Upper lobe of left lung (tissue), 6 donors: ENCODE measurements at regions not wholly inside any gene's neighbourhood (a gene's known extent, or its start where the extent isn't known, plus 50 kb on each side); places are given as distances from the start of the nearest gene placed in this dataset.
"Not testable (repeated sequence)": the region's sequence is repeated elsewhere in the genome, so short reads cannot be mapped to it uniquely, and the experiment has no call there.

Source experiments
- ATAC-seq, 2 donors: fragments of 200-7000 bp; cut with Tn5 transposase; one replicate each; pipeline ENCODE4 v1.9.1; 2022; ENCODE audit warnings: mild to moderate bottlenecking in 2 of 2, moderate library complexity in 2 of 2; ENCODE audit not compliant: low FRiP score in 2 of 2
- DNase-seq, 2 donors: peaks; one replicate each; pipeline ENCODE4 v3.0.0-alpha.2; 2019 to 2020
- H3K27ac ChIP-seq, 4 donors: fragments of 200-600 bp; sonication (generic); one replicate each; pipeline ENCODE4 v1.5.1; 2016 to 2019
- H3K27me3 ChIP-seq, 4 donors: fragments of 200-600 bp; sonication (generic); one replicate each; pipeline ENCODE4 v1.5.1; 2017 to 2019
- H3K36me3 ChIP-seq, 4 donors: fragments of 200-600 bp; sonication (generic); one replicate each; pipeline ENCODE4 v1.5.1; 2016 to 2019
- H3K4me1 ChIP-seq, 4 donors: fragments of 200-600 bp; sonication (generic); one replicate each; pipeline ENCODE4 v1.5.1; 2018 to 2019
- H3K4me3 ChIP-seq, 4 donors: fragments of 200-600 bp; sonication (generic); one replicate each; pipeline ENCODE4 v1.5.1; 2017 to 2019; ENCODE audit warnings: mild to moderate bottlenecking in 2 of 4, moderate library complexity in 1 of 4
- H3K9me3 ChIP-seq, 4 donors: fragments of 200-600 bp; sonication (generic); one replicate each; pipeline ENCODE4 v1.5.1; 2018 to 2019
- CTCF ChIP-seq, 6 experiments: fragments of 450-650 bp in 4 of 6; fragments of 200-600 bp in 2 of 6; sonication (generic) in 2 of 6; IDR thresholded peaks; one replicate each; pipeline ENCODE4 v1.5.1; 2016 to 2019; ENCODE audit warnings: antibody characterized with exemption in 6 of 6
- EP300 ChIP-seq, 4 donors: sonication (generic); formaldehyde crosslinking; IDR thresholded peaks; one replicate each; pipeline ENCODE4 v1.5.1; 2017; ENCODE audit warnings: antibody characterized with exemption in 4 of 4, control low read depth in 2 of 4
- POLR2A ChIP-seq, 4 donors: fragments of 450-650 bp; IDR thresholded peaks; one replicate each; pipeline ENCODE4 v1.5.1; 2016 to 2017; ENCODE audit warnings: antibody characterized with exemption in 4 of 4, mild to moderate bottlenecking in 2 of 4
- POLR2AphosphoS5 ChIP-seq, 2 donors: sonication (generic); formaldehyde crosslinking; IDR thresholded peaks; one replicate each; pipeline ENCODE4 v1.5.1; 2017; ENCODE audit warnings: antibody characterized with exemption in 2 of 2
- WGBS, 2 donors: methylation state at CpG; one replicate each; pipeline ENCODE4 v1.1.5; 2017 to 2018; 5-methylcytosine and 5-hydroxymethylcytosine counted together
- donor health status: DM: no; HTN: no; CAD: no; lungs with moderate emphysema.
- donor health status: DM: no; HTN: yes; CAD: no; lungs with severe emphysema.

DNA sequence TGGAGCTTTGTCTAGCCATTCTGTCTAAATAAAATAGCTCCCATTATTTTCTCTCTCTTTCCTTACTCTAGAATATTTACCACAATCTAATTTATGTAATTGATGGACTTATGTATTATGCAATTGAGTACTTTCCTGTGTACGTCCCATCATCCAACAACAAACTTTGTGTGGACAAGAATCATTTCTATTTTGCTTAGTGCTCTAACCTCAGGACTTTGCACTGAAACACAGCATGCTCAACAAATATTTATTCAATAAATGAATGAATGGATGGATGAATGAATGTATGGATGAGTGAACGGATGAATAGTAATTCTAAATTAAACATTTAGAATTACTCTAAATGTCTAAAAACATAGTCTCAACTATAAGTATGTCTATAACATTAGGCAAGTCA lies 115.2 kb upstream of the RORA start:
- H3K4me3 ChIP-seq = no peak overlapping the region
- no peak for TF ChIP-seq POLR2AphosphoS5 (IDR thresholded peaks at IDR 0.05)
- no peak for TF ChIP-seq EP300 (IDR thresholded peaks at IDR 0.05)
- TF ChIP-seq CTCF (IDR thresholded peaks at IDR 0.05) = no peak
- no peak for TF ChIP-seq POLR2A (IDR thresholded peaks at IDR 0.05)
- H3K27ac ChIP-seq = no peak overlapping the region
- DNase-seq (no peak), ATAC-seq (no peak)
- no peaks in the 10 kb centered on the region for H3K27me3 ChIP-seq
- no peaks in the 10 kb centered on the region for H3K4me1 ChIP-seq
- no peaks in the 10 kb centered on the region for H3K36me3 ChIP-seq
- WGBS, 2 donors = 79 to 93% methylated on average over 2 of the region's 2 CpGs
- no peaks in the 10 kb centered on the region for H3K9me3 ChIP-seq

DNA sequence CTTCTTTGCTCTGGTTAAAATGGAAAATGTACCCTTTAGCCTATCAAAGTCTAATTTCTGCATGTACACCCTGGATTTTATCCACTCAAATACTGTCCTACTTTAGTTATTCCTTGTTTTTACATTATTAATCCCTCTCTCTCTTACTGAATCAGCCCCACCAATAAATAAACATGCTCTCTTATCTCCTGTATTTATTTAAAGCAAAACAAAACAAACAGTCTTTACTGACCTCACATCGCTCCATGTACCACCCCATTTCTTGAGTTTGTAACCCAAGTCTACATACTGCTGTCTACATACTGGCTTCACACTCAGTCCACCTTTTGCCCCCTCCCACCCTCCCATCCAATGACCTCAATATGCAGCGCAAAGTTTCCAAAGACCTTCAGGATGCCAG lies 113.3 kb upstream of the RORA start:
- H3K27me3 ChIP-seq = no peaks in the 10 kb centered on the region
- TF ChIP-seq EP300 (IDR thresholded peaks at IDR 0.05) (no peak), CTCF (IDR thresholded peaks at IDR 0.05) (no peak)
- H3K36me3 ChIP-seq = no peaks in the 10 kb centered on the region
- H3K9me3 ChIP-seq = no peaks in the 10 kb centered on the region
- H3K4me3 ChIP-seq = no peak overlapping the region
- no peaks in the 10 kb centered on the region for H3K4me1 ChIP-seq
- DNase-seq (no peak), ATAC-seq (no peak)
- no peak overlapping the region for H3K27ac ChIP-seq
- 77 to 80% methylated on average over 2 of the region's 2 CpGs for WGBS, 2 donors

GRCh38 chr15:61339516-61339915 lies 110.4 kb upstream of the RORA start:
- Histone ChIP-seq H3K27ac (no peak overlapping the region), H3K36me3 (no peaks in the 10 kb centered on the region), H3K4me1 (no peaks in the 10 kb centered on the region), H3K27me3 (no peaks in the 10 kb centered on the region), H3K4me3 (no peak overlapping the region), H3K9me3 (peaks cover 0 to 9% (median 0%) of the 10 kb centered on the region in 4 donors)
- TF ChIP-seq CTCF (IDR thresholded peaks at IDR 0.05) (no peak), POLR2AphosphoS5 (IDR thresholded peaks at IDR 0.05) (no peak), POLR2A (IDR thresholded peaks at IDR 0.05) (no peak), EP300 (IDR thresholded peaks at IDR 0.05) (no peak)
- ATAC-seq = no peak
- no peak for DNase-seq

DNA sequence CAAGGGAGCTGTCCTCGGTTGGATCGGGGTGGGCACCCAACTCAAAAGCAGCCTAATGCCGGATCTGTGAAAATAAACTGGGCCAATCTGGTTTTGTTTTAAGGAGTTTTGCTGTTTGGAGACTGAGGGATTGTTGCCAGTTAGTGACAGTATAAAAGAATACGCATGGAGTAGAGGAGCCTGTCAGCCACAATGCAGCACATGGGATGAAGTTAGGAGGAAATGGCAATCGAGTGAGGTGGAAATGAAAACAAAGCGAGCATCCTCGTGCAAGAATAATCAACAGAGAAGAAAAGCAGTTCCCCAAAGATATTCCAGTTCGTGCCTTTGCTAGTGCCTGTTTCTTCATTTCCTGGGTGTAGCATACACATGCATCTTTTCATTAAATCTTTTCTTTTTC lies 108.4 kb upstream of the RORA start:
- no peak overlapping the region for H3K27ac ChIP-seq
- no peak for ATAC-seq
- TF ChIP-seq CTCF (IDR thresholded peaks at IDR 0.05) (no peak), EP300 (IDR thresholded peaks at IDR 0.05) (no peak), POLR2AphosphoS5 (IDR thresholded peaks at IDR 0.05) (no peak), POLR2A (IDR thresholded peaks at IDR 0.05) (no peak)
- no peaks in the 10 kb centered on the region for H3K4me1 ChIP-seq
- DNase-seq = no peak
- H3K9me3 ChIP-seq = peaks cover 0 to 9% (median 0%) of the 10 kb centered on the region in 4 donors
- no peaks in the 10 kb centered on the region for H3K36me3 ChIP-seq
- H3K4me3 ChIP-seq = no peak overlapping the region
- H3K27me3 ChIP-seq = no peaks in the 10 kb centered on the region
- 79% methylated on average over 8 of the region's 8 CpGs for WGBS, 2 donors

DNA sequence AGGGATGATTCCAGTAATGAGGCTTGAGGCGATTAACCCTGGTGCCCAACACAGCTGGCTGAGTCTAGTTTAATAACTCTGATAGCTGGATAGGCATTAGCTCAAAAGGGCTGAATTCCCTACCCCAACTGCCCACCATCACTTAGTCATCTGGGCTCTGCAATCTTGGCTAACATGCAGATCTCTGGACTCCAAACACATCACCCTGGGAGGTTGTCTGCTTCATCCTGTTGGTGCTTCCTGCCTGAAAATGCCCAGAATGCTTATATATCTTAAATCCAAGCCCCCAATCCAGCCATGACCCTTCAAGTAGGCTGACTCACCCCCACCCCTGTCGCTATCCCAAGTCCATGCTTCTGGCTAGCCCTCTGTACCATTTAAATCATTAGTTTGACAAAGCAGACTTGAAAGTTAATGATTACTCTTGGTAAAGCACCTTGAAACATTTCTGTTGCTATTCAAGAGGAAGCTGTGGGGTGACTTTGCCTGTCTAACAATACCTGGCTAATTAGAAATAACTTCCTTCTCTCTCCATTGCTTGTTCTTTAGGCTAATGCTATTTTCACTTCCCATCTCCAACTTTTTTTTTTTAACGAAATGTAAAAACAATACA lies 107.0 kb upstream of the RORA start:
- peaks cover 0 to 9% (median 0%) of the 10 kb centered on the region in 4 donors for H3K9me3 ChIP-seq
- no peak for ATAC-seq
- DNase-seq = no peak
- no peaks in the 10 kb centered on the region for H3K4me1 ChIP-seq
- H3K27me3 ChIP-seq = no peaks in the 10 kb centered on the region
- no peak overlapping the region for H3K4me3 ChIP-seq
- TF ChIP-seq EP300 (IDR thresholded peaks at IDR 0.05) (no peak), CTCF (IDR thresholded peaks at IDR 0.05) (no peak), POLR2A (IDR thresholded peaks at IDR 0.05) (no peak), POLR2AphosphoS5 (IDR thresholded peaks at IDR 0.05) (no peak)
- no peaks in the 10 kb centered on the region for H3K36me3 ChIP-seq
- no peak overlapping the region for H3K27ac ChIP-seq
- WGBS, 2 donors = 68 to 74% methylated on average over 3 of the region's 3 CpGs

DNA sequence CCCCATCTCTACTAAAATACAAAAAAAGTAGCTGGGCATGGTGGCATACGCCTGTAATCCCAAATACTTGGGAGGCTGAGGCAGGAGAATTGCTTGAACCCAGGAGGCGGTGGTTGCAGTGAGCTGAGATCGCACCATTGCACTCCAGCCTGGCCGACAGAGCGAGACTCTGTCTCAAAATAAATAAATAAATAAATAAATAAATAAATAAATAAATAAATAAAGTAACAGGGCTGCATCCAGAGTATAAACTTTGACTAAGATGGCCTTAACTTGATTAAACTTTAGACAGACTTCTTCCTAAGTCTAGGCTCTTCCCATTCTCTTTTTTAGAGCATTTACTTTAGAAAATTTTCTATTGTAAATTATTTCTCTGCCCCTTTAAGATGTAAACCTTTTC lies 105.6 kb upstream of the RORA start:
- 93 to 98% methylated on average over 5 of the region's 5 CpGs for WGBS, 2 donors
- not testable (repeated sequence) for H3K4me3 ChIP-seq, H3K4me1 ChIP-seq, DNase-seq, H3K9me3 ChIP-seq, H3K36me3 ChIP-seq, H3K27ac ChIP-seq, ATAC-seq, H3K27me3 ChIP-seq
